C4-2B (cell line): ENCODE measurements at regions not wholly inside any gene's neighbourhood (a gene's known extent, or its start where the extent isn't known, plus 50 kb on each side); places are given as distances from the start of the nearest gene placed in this dataset.

Experiments used
- H3K27ac ChIP-seq: fragments of 450-650 bp; 2 replicates; pipeline ENCODE4 v1.5.1; 2017
- ZFX ChIP-seq: fragments of 450-650 bp; IDR thresholded peaks from 2 replicates; pipeline ENCODE4 v1.6.1; 2017
- TF ChIP-seq, protein P1 (sequence below): fragments of 450-650 bp; conservative IDR thresholded peaks from 2 replicates; pipeline ENCODE4 v1.5.1; 2017; ENCODE audit warnings: mild to moderate bottlenecking

DNA sequence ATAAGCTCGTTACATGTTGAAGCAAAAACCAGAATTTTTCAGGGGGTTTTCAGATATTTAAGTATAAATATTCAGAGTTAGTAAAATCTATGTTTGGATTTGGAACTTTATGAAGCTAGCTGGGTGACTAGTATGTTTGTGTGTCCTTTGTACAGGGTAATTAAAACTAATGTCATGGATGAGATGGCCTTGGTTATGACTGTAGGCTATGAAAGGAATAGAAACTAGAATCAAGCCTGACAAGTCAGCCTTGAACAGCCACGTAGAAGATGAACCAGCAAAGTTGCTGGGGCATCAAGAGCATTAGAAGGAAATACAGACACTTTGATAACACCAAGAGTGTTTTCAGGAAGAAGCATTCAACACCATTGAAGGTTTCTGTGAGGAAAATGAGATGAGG, 825.1 kb upstream of the CNTNAP5 start:
- H3K27ac ChIP-seq: no peak overlapping the region
- TF ChIP-seq ZFX: no peak
- TF ChIP-seq, protein P1, sequence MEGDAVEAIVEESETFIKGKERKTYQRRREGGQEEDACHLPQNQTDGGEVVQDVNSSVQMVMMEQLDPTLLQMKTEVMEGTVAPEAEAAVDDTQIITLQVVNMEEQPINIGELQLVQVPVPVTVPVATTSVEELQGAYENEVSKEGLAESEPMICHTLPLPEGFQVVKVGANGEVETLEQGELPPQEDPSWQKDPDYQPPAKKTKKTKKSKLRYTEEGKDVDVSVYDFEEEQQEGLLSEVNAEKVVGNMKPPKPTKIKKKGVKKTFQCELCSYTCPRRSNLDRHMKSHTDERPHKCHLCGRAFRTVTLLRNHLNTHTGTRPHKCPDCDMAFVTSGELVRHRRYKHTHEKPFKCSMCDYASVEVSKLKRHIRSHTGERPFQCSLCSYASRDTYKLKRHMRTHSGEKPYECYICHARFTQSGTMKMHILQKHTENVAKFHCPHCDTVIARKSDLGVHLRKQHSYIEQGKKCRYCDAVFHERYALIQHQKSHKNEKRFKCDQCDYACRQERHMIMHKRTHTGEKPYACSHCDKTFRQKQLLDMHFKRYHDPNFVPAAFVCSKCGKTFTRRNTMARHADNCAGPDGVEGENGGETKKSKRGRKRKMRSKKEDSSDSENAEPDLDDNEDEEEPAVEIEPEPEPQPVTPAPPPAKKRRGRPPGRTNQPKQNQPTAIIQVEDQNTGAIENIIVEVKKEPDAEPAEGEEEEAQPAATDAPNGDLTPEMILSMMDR: no peak

- no peak overlapping the region for H3K27ac ChIP-seq
- TF ChIP-seq ZFX: no peak
- TF ChIP-seq, protein P1: no peak
Observed at GRCh38 chr2:123207245-123207644, 817.8 kb upstream of the CNTNAP5 start.

- no peak overlapping the region for H3K27ac ChIP-seq
- TF ChIP-seq, protein P1: no peak
- TF ChIP-seq ZFX: no peak
Observed at GRCh38 chr2:123209202-123209601, 815.9 kb upstream of the CNTNAP5 start.

- no peak overlapping the region for H3K27ac ChIP-seq
- no peak for TF ChIP-seq ZFX
- TF ChIP-seq, protein P1: no peak
Observed at GRCh38 chr2:123211181-123211580, 813.9 kb upstream of the CNTNAP5 start.

DNA sequence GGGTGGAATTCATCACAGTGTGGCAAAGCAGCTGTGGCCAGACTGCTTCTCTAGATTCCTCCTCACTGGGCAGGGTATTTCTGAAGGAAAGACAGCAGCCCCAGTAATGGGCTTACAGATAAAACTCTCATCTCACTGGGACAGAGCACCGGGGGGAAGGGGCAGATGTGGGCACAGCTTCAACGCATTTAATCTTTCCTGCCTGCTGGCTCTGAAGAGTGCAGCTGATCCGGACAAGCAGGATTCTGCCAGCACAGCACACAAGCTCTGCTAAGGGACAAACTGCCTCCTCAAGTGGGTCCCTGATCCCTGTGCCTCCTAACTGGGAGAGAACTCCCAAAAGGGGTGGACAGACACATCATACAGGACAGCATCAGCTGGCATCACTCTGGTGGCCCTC, 779.9 kb upstream of the CNTNAP5 start:
- no peak overlapping the region for H3K27ac ChIP-seq
- TF ChIP-seq ZFX: no peak
- TF ChIP-seq, protein P1: no peak

DNA sequence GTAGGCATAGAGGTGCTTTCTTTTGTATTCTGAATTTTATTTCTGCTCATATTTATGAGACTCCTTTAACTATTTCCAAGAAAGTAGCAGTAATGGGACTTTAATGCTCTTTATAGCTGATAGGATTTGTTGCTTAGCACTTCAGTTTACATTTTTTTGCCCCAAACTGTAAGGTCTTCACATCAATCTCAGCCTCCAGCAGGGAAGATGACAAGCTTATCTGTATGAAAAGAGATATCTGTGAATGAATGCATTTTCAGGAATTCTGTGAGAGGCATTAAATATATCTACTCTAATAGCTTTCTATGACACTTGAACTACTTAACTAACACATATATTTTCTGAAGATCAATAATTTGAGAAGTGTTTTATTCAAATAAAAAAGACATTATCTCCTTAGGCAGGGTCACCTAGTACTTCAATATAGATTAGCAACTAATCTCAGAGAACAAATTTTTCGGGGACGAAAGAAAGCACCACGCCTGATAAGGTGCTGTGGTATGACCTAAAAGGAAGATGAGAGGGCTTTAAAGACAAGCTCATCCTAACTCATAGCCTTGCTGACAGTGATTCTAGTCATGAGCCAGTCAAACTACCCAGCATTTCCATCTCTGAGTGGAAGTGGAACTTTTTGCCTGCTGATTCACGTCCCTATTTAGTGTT, 766.1 kb upstream of the CNTNAP5 start:
- TF ChIP-seq, protein P1: no peak
- no peak for TF ChIP-seq ZFX

GRCh38 chr2:123262856-123263255, 762.2 kb upstream of the CNTNAP5 start:
- TF ChIP-seq, protein P1: no peak
- TF ChIP-seq ZFX: no peak

More for the DNA sequence above, 766.1 kb upstream of the CNTNAP5 start:
- H3K27ac ChIP-seq: no peak overlapping the region

More at GRCh38 chr2:123262856-123263255, 762.2 kb upstream of the CNTNAP5 start:
- no peak overlapping the region for H3K27ac ChIP-seq
